GM13976 (cell line): ENCODE measurements at regions not wholly inside any gene's neighbourhood (a gene's known extent, or its start where the extent isn't known, plus 50 kb on each side); places are given as distances from the start of the nearest gene placed in this dataset.
"Not testable (repeated sequence)": the region's sequence is repeated elsewhere in the genome, so short reads cannot be mapped to it uniquely, and the experiment has no call there.

Experiments used
- DNase-seq: peaks from one replicate; pipeline ENCODE4 v3.0.0; 2012; ENCODE audit warnings: low spot score
- in situ Hi-C: fragments of 300-500 bp; cut with MboI; formaldehyde crosslinking; loops from one replicate; pipeline ENCODE4 v1.12.0; 2022; ENCODE audit warnings: low sequenced_read_pairs, mixed read lengths, inconsistent platforms; ENCODE audit not compliant: unreplicated experiment
- TF ChIP-seq, protein P1 (sequence below): IDR thresholded peaks from 2 replicates; pipeline ENCODE4 v1.5.1; 2012; ENCODE audit warnings: borderline replicate concordance, mild to moderate bottlenecking; ENCODE audit not compliant: insufficient read depth; ENCODE audit errors: extremely low read depth, missing control alignments, control extremely low read depth

DNA sequence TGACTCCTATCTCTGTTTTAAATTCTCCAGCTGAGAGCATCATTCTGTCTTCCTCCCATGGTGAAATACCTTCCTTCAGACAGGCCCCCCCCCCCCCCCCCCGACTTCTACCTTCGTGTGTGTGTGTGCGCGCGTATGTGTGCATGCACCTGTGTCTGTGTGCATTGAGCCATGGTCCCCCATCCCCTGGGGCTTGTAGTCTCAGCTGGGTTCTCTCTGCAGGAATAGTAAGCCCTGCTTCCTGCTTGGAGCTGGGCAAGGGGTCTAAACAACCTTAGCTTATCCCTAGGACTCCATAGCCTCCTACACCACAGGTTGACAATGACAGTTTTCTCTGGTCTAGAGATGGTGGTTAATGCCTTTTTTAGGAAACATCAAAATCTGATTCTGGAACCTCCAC is 427.5 kb upstream of the KLHL29 start:
- in situ Hi-C loops, result no loop called here
- TF ChIP-seq, protein P1, sequence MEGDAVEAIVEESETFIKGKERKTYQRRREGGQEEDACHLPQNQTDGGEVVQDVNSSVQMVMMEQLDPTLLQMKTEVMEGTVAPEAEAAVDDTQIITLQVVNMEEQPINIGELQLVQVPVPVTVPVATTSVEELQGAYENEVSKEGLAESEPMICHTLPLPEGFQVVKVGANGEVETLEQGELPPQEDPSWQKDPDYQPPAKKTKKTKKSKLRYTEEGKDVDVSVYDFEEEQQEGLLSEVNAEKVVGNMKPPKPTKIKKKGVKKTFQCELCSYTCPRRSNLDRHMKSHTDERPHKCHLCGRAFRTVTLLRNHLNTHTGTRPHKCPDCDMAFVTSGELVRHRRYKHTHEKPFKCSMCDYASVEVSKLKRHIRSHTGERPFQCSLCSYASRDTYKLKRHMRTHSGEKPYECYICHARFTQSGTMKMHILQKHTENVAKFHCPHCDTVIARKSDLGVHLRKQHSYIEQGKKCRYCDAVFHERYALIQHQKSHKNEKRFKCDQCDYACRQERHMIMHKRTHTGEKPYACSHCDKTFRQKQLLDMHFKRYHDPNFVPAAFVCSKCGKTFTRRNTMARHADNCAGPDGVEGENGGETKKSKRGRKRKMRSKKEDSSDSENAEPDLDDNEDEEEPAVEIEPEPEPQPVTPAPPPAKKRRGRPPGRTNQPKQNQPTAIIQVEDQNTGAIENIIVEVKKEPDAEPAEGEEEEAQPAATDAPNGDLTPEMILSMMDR, result no peak

DNA sequence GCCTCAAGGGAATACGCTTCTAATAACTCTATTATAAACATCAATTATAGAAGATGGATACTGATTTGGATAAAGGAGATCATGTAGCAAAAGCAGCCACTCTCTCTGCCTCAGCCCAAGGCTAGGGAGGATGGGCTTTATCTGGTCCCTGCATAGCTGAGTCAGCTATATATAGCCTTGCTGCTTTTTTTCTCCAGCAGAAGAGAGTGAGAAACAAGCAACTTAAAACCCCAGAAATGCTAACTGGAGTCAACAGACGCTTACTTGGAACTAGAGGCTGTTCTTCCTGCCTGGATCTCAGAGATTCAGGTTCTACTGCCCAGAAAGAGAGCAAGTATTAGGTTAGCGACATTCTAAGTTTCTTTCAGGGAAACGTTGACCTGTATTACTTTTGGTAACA is 426.7 kb upstream of the KLHL29 start:
- DNase-seq, result no peak
- in situ Hi-C loops, result no loop called here
- TF ChIP-seq, protein P1, result no peak

More for the DNA sequence above, 427.5 kb upstream of the KLHL29 start:
- DNase-seq, result no peak

GRCh38 chr2:22967756-22968155 is 417.2 kb upstream of the KLHL29 start:
- TF ChIP-seq, protein P1, result no peak
- in situ Hi-C loops, result no loop called here
- DNase-seq, result no peak

DNA sequence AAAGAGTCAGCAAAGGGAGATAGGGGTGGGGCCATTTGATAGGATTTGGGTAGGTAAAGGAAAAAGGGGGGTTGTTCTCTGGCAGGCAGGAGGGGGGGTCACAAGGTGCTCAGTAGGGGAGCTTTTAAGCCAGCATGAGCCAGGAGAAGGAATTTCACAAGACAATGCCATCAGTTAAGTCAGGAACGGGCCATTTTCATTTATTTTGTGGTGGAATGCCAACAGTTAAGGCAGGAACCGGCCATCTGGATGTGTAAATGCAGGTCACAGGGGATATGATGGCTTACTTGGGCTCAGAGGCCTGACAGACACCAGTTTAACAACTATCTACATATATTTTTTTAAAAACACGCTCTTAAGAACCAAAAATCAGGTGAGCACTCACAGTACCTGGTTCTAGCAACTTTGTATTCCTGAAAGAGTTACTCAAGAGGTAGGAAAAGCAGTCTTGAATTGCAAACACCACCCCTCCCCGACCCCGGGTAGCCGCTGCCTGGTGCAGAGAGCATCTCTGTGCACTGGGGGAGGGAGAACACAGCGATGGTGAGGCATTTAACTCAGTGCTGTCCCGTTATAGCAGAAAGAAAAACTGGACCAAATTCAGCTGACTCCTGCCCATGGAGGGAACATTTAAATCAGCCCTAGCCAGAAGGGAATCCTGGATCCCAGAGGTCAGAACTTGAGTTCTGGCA is 414.5 kb upstream of the KLHL29 start:
- in situ Hi-C loops, result no loop called here
- no peak for DNase-seq
- TF ChIP-seq, protein P1, result no peak

DNA sequence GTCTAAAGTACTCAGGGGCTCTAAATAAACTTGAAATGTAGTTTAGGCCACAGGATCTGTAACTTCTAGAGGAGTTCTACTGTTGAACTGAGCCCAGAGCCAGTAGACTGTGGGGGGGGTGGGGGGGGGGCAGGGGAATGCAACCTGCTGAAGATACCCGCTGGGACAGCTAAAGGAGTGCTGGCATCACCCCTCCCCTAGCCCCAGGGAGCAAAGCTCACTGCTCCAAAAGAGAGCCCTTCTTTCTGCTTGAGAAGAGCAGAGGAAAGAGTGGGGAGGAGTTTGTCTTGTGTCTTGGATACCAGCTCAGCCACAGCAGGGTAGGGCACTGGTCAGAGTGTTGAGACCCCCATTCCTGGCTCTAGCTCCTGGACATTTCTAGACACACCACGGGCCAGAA is 414.0 kb upstream of the KLHL29 start:
- in situ Hi-C loops, result no loop called here
- TF ChIP-seq, protein P1, result no peak
- DNase-seq, result no peak

GRCh38 chr2:22981785-22982184 is 403.2 kb upstream of the KLHL29 start:
- TF ChIP-seq, protein P1, result no peak
- DNase-seq, result no peak
- in situ Hi-C loops, result no loop called here

DNA sequence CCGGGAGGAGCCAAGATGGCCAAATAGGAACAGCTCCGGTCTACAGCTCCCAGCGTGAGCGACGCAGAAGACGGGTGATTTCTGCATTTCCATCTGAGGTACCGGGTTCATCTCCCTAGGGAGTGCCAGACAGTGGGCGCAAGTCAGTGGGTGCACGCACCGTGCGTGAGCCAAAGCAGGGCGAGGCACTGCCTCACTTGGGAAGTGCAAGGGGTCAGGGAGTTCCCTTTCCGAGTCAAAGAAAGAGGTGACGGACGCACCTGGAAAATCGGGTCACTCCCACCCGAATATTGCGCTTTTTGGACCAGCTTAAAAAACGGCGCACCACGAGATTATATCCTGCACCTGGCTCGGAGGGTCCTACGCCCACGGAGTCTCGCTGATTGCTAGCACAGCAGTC is 400.8 kb upstream of the KLHL29 start:
- in situ Hi-C loops, DNase-seq: not testable (repeated sequence)
